ENCODE measurements at regions not wholly inside any gene's neighbourhood (a gene's known extent, or its start where the extent isn't known, plus 50 kb on each side); places are given as distances from the start of the nearest gene placed in this dataset.

- no peak for DNase-seq
- TF ChIP-seq, protein P1, sequence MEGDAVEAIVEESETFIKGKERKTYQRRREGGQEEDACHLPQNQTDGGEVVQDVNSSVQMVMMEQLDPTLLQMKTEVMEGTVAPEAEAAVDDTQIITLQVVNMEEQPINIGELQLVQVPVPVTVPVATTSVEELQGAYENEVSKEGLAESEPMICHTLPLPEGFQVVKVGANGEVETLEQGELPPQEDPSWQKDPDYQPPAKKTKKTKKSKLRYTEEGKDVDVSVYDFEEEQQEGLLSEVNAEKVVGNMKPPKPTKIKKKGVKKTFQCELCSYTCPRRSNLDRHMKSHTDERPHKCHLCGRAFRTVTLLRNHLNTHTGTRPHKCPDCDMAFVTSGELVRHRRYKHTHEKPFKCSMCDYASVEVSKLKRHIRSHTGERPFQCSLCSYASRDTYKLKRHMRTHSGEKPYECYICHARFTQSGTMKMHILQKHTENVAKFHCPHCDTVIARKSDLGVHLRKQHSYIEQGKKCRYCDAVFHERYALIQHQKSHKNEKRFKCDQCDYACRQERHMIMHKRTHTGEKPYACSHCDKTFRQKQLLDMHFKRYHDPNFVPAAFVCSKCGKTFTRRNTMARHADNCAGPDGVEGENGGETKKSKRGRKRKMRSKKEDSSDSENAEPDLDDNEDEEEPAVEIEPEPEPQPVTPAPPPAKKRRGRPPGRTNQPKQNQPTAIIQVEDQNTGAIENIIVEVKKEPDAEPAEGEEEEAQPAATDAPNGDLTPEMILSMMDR (IDR thresholded peaks at IDR 0.05; ENCODE audit: unreplicated experiment): no peak
- Mint-ChIP-seq H3K36me3 (ENCODE audit: insufficient read depth, unreplicated experiment) (no peaks in the 10 kb centered on the region), H3K9me3 (ENCODE audit: low read depth, unreplicated experiment) (no peaks in the 10 kb centered on the region), H3K27me3 (ENCODE audit: unreplicated experiment) (no peaks in the 10 kb centered on the region), H3K27ac (ENCODE audit: unreplicated experiment) (no peak overlapping the region), H3K4me1 (ENCODE audit: low read depth, unreplicated experiment) (no peaks in the 10 kb centered on the region), H3K4me3 (ENCODE audit: low read depth, unreplicated experiment) (no peak overlapping the region)
- intact Hi-C loops (cut with micrococcal nuclease; ENCODE audit: unreplicated experiment): no loop called here
- BruUV-seq (replicated peaks): no TSS peak
- CTCF ChIA-PET: interaction anchor here (0.6 kb wide), 1 partner anchor 15 kb away, joined by 3 read pairs; no protein-coding TSS in a partner anchor
Measured at GRCh38 chr4:141499261-141499853, 137.0 kb upstream of the IL15 start.

- Mint-ChIP-seq H3K9me3 (ENCODE audit: low read depth, unreplicated experiment) (no peaks in the 10 kb centered on the region), H3K4me3 (ENCODE audit: low read depth, unreplicated experiment) (no peak overlapping the region), H3K4me1 (ENCODE audit: low read depth, unreplicated experiment) (no peaks in the 10 kb centered on the region), H3K27me3 (ENCODE audit: unreplicated experiment) (no peaks in the 10 kb centered on the region), H3K27ac (ENCODE audit: unreplicated experiment) (no peak overlapping the region), H3K36me3 (ENCODE audit: insufficient read depth, unreplicated experiment) (no peaks in the 10 kb centered on the region)
- CTCF ChIA-PET: no interaction called here
- no peak for DNase-seq
- TF ChIP-seq, protein P1 (IDR thresholded peaks at IDR 0.05; ENCODE audit: unreplicated experiment): no peak
- no TSS peak for BruUV-seq (replicated peaks)
- intact Hi-C loops (cut with micrococcal nuclease; ENCODE audit: unreplicated experiment): no loop called here
Measured at GRCh38 chr4:141501395-141501794, 135.0 kb upstream of the IL15 start.

DNA sequence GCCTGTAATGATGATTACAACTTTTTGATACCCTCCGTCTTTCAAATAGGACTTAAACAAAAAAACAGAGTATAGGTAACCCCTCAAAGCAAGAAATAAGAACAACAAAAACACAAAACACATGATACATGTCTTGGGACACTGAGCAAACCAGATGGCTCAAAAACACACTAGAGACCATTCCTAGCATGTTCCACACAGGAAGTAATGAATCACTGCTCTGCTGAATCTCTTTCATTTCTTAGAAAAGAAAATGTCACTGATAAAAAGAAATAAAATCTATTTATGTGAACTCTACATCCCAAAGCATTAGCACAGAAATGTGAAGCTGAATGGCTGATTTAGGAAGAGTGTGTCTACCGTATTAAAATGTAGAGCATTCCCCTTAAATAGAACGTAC lies 134.5 kb upstream of the IL15 start:
- CTCF ChIA-PET: no interaction called here
- Mint-ChIP-seq H3K9me3 (ENCODE audit: low read depth, unreplicated experiment) (no peaks in the 10 kb centered on the region), H3K36me3 (ENCODE audit: insufficient read depth, unreplicated experiment) (no peaks in the 10 kb centered on the region), H3K4me1 (ENCODE audit: low read depth, unreplicated experiment) (no peaks in the 10 kb centered on the region), H3K27ac (ENCODE audit: unreplicated experiment) (no peak overlapping the region), H3K27me3 (ENCODE audit: unreplicated experiment) (no peaks in the 10 kb centered on the region), H3K4me3 (ENCODE audit: low read depth, unreplicated experiment) (no peak overlapping the region)
- BruUV-seq (replicated peaks): no TSS peak
- TF ChIP-seq, protein P1 (IDR thresholded peaks at IDR 0.05; ENCODE audit: unreplicated experiment): no peak
- DNase-seq: no peak
- intact Hi-C loops (cut with micrococcal nuclease; ENCODE audit: unreplicated experiment): no loop called here

DNA sequence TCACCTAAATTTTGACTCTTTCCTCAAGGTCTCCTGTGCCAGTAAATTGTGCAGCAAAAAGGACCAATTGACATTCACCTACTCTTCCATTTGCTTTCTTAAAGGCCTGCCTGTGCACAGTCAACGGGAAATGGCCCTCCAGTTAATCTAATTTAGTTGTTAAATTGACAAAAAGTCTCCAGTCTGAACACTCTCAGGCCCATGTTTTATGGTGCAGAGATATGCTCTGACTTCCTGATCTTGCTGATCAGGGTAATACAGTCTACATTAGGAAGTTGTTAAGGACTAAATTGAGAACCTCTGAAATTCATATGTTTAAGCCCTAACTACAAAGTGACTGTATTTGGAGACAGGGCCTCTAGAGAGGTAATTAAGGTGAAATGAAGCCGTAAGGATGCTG lies 133.6 kb upstream of the IL15 start:
- BruUV-seq (replicated peaks): no TSS peak
- Mint-ChIP-seq H3K4me1 (ENCODE audit: low read depth, unreplicated experiment) (no peaks in the 10 kb centered on the region), H3K27me3 (ENCODE audit: unreplicated experiment) (no peaks in the 10 kb centered on the region), H3K9me3 (ENCODE audit: low read depth, unreplicated experiment) (no peaks in the 10 kb centered on the region), H3K4me3 (ENCODE audit: low read depth, unreplicated experiment) (no peak overlapping the region), H3K36me3 (ENCODE audit: insufficient read depth, unreplicated experiment) (no peaks in the 10 kb centered on the region), H3K27ac (ENCODE audit: unreplicated experiment) (no peak overlapping the region)
- DNase-seq: no peak
- CTCF ChIA-PET: no interaction called here
- TF ChIP-seq, protein P1 (IDR thresholded peaks at IDR 0.05; ENCODE audit: unreplicated experiment): no peak
- intact Hi-C loops (cut with micrococcal nuclease; ENCODE audit: unreplicated experiment): no loop called here

Measured in Calu3 (cell line).